ENCODE measurements at regions not wholly inside any gene's neighbourhood (a gene's known extent, or its start where the extent isn't known, plus 50 kb on each side); places are given as distances from the start of the nearest gene placed in this dataset.
"Not testable (repeated sequence)": the region's sequence is repeated elsewhere in the genome, so short reads cannot be mapped to it uniquely, and the experiment has no call there.

- Histone ChIP-seq H3K4me1 (ENCODE audit: control insufficient read depth, insufficient read depth, low read length) (no peaks in the 10 kb centered on the region), H3K79me2 (ENCODE audit: control insufficient read depth, insufficient read depth, low read length) (no peaks in the 10 kb centered on the region), H3K9me3 (replicated peaks; ENCODE audit: control insufficient read depth, insufficient read depth, low read length) (no peaks in the 10 kb centered on the region), H3K36me3 (ENCODE audit: control insufficient read depth in 2 of 2, insufficient read depth in 2 of 2, low read length in 1 of 2) (no peaks in the 10 kb centered on the region), H3K4me3 (no peak overlapping the region), H3K9ac (ENCODE audit: control insufficient read depth, insufficient read depth, low read length) (no peak overlapping the region), H3K27ac (ENCODE audit: control insufficient read depth, insufficient read depth) (no peak overlapping the region), H3K27me3 (replicated peaks in 1 of 2; ENCODE audit: control insufficient read depth in 2 of 2, insufficient read depth in 2 of 2, low read length in 1 of 2) (no peaks in the 10 kb centered on the region), H3K4me2 (ENCODE audit: control insufficient read depth, insufficient read depth) (no peak overlapping the region), H4K20me1 (ENCODE audit: control insufficient read depth, insufficient read depth) (no peaks in the 10 kb centered on the region), H2AFZ (ENCODE audit: control insufficient read depth, low read depth, low read length) (no peak overlapping the region)
- in situ Hi-C loops (cut with MboI) (no loop called here), intact Hi-C loops (cut with micrococcal nuclease; ENCODE audit: unreplicated experiment) (loop anchor here (10.0 kb wide), 1 partner anchor 1137 kb away; no protein-coding TSS in a partner anchor)
- ChIA-PET SMC1A (ENCODE audit: uncharacterized antibody, unreplicated experiment) (no interaction called here), POLR2A (interaction anchor here (0.6 kb wide), 1 partner anchor 161 kb away, joined by 3 read pairs; no protein-coding TSS in a partner anchor), CTCF (no interaction called here), RAD21 (ENCODE audit: unreplicated experiment) (no interaction called here)
- DNase-seq (ENCODE audit: low read depth, low spot score): no peak
- no peak for FAIRE-seq
- no peak for TF ChIP-seq EED (IDR thresholded peaks at IDR 0.05; ENCODE audit: low read depth)
- no peak for TF ChIP-seq ZBTB11 (CRISPR knock-in tag; IDR thresholded peaks at IDR 0.05)
- TF ChIP-seq CHD2 (IDR thresholded peaks at IDR 0.05; ENCODE audit: borderline replicate concordance, low read depth, low read length): no peak
- TF ChIP-seq TARDBP (IDR thresholded peaks at IDR 0.05; ENCODE audit: borderline replicate concordance): no peak
- no peak for TF ChIP-seq TCF12 (IDR thresholded peaks at IDR 0.05; ENCODE audit: low read depth, low read length)
- TF ChIP-seq BMI1 (IDR thresholded peaks at IDR 0.05; ENCODE audit: borderline replicate concordance): no peak
- no peak for TF ChIP-seq ZNF217 (IDR thresholded peaks at IDR 0.05)
- no peak for TF ChIP-seq FOS (IDR thresholded peaks at IDR 0.05; ENCODE audit: borderline replicate concordance, extremely low read depth, insufficient read length)
- no peak for TF ChIP-seq BCL3 (IDR thresholded peaks at IDR 0.05; ENCODE audit: borderline replicate concordance, insufficient read depth, low read depth, low read length, poor library complexity, severe bottlenecking)
- no peak for TF ChIP-seq MTA3 (IDR thresholded peaks at IDR 0.05; ENCODE audit: borderline replicate concordance, low read length)
- no peak for ATAC-seq
- 31% methylated on average over 1 of the region's 1 CpG for WGBS (ENCODE audit: insufficient coverage, insufficient replicate concordance, low lambda C conversion rate, missing lambda C conversion rate)
- BruUV-seq (replicated peaks): no TSS peak
Measured at GRCh38 chr10:36771725-36772124, 353.7 kb upstream of the ANKRD30A start.

GRCh38 chr10:36769741-36770140, 355.7 kb upstream of the ANKRD30A start:
- not testable (repeated sequence) for ATAC-seq

More at GRCh38 chr10:36769741-36770140, 355.7 kb upstream of the ANKRD30A start:
- H3K4me2 ChIP-seq (ENCODE audit: control insufficient read depth, insufficient read depth); H3K9ac ChIP-seq (ENCODE audit: control insufficient read depth, insufficient read depth, low read length); H3K36me3 ChIP-seq (ENCODE audit: control insufficient read depth in 2 of 2, insufficient read depth in 2 of 2, low read length in 1 of 2); POLR2A ChIA-PET; H3K27me3 ChIP-seq (replicated peaks in 1 of 2; ENCODE audit: control insufficient read depth in 2 of 2, insufficient read depth in 2 of 2, low read length in 1 of 2); H3K27ac ChIP-seq (ENCODE audit: control insufficient read depth, insufficient read depth); RAD21 ChIA-PET (ENCODE audit: unreplicated experiment); SMC1A ChIA-PET (ENCODE audit: uncharacterized antibody, unreplicated experiment); in situ Hi-C loops (cut with MboI); DNase-seq (ENCODE audit: low read depth, low spot score); H3K9me3 ChIP-seq (replicated peaks; ENCODE audit: control insufficient read depth, insufficient read depth, low read length); FAIRE-seq; H2AFZ ChIP-seq (ENCODE audit: control insufficient read depth, low read depth, low read length); H3K4me3 ChIP-seq; CTCF ChIA-PET; H4K20me1 ChIP-seq (ENCODE audit: control insufficient read depth, insufficient read depth); BruUV-seq (replicated peaks); H3K4me1 ChIP-seq (ENCODE audit: control insufficient read depth, insufficient read depth, low read length); H3K79me2 ChIP-seq (ENCODE audit: control insufficient read depth, insufficient read depth, low read length): not testable (repeated sequence)
- intact Hi-C loops (cut with micrococcal nuclease; ENCODE audit: unreplicated experiment): loop anchor here (10.0 kb wide), 1 partner anchor 1135 kb away; no protein-coding TSS in a partner anchor
- 8% methylated on average over 7 of the region's 7 CpGs for WGBS (ENCODE audit: insufficient coverage, insufficient replicate concordance, low lambda C conversion rate, missing lambda C conversion rate)
